Femur (tissue), 1 donor: ENCODE measurements at regions not wholly inside any gene's neighbourhood (a gene's known extent, or its start where the extent isn't known, plus 50 kb on each side); places are given as distances from the start of the nearest gene placed in this dataset.

Experiments
- DNase-seq: peaks from one replicate; pipeline ENCODE4 v3.0.0-alpha.2; 2017

GRCh38 chr6:56708810-56709597, 66.3 kb upstream of the DST start:
- DNase-seq: no peak

DNA sequence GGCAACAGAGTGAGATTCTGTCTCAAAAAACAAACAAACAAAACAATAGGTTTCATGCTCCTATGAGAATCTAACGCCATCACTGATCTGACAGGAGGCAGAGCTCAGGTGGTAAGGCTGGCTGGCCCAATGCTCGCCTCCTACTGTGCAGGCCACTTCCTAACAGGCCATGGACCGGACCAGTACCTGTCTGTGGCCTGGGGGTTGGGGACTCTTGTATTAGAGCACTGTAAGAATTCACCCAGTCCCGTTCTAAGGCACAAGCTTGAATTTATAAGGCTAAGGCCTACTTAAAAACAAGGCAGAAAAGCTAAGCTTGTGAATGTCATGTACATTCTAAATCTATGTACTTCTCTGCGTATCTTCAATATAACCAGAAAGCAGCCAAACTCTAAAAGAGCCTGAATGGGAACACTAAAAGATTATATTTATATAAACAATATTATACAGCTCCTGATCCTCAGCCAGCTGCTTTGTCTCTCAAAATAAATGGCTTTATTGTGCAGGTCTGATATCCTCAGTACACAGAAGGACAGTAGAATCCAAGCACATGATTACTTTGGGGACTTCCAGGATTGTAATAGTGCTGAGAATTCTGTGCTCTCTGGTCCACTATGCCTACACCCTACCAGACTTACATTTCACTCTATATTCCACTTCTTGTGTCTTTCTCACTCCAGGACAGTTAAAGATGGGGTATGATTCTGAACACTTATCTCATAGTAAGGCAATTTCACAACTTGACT, 64.5 kb upstream of the DST start:
- no peak for DNase-seq

DNA sequence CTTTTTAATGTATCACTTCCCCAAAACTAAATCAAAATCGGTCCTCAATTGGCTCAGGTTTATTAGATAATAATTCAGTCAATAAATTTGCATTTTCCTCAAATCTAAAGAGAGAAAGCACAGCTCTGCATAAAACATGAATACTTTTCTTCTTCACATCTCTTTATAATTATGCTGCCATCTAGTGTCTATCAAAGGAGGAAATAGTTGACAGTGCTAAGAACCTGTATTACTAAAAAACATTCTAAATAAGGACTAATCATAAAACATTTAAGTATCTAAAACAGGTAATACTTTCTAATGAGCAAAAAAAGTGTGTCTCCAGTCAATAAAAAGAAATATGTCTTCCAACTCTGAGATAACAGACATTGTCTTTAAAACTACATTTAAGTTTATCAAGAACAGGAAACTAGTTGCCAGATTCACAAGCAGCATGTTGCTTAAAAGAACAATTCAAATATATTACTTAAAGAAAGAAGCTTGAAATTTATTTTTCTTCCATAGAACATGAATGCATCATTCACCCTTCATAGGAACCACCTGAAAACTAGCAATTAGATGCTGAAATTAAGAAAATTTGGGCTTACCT, 56.5 kb upstream of the DST start:
- DNase-seq: no peak

GRCh38 chr6:56695702-56696101, 53.0 kb upstream of the DST start:
- no peak for DNase-seq

GRCh38 chr6:56694002-56694401, 51.3 kb upstream of the DST start:
- DNase-seq: no peak

DNA sequence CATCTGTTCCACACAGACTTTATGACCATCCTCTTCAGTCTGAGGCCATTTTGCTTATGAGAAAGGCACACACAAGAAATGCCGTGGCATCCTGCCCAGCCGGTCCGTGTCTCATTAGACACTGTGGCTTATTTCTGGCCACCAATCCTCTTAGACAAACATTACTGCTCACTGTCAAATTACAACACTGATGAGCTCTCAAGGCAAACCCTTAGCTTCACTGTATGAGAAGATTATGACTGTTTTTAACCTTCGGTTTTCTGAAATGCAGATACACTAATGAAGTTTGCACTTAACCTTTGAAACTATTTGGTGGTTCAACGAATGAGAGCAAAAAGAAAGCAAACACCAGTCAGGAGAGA, 50.5 kb upstream of the DST start:
- DNase-seq: peak; percentile 80

DNA sequence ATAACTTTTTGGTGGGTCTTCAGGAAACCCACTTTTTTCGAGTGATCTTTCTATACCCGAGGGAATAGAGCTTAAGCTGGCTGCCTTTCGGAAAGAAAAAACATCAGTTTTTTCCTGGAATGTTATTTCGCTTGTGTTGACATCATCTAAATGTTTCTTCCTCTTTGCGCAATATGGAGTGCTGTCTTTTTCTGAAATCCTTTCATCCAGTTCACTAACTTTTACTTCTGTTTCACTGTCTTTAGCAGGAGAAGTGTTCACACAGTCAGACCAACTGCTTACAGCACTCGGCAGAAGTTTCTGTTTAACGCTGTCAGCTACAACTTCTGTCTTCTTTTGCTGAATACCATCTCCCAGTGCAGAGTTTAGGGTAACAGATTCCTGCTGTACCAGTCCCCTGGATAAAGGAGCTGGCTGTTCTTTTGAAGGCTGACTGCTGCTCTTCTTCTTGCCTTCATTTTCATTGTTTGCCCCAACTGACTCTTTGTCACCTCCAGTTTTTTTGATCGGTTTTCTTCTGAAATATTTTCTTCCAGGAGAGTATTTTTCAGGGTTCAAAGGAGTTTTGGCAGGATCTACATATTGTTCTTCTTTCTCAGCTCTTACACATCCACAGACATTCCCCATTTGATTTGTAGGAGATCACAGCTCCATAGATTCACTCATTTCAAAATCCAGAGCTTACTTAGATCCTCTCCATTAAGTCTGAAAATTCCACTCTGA, 50.0 kb upstream of the DST start:
- no peak for DNase-seq
